ENCODE measurements at regions not wholly inside any gene's neighbourhood (a gene's known extent, or its start where the extent isn't known, plus 50 kb on each side); places are given as distances from the start of the nearest gene placed in this dataset.

DNA sequence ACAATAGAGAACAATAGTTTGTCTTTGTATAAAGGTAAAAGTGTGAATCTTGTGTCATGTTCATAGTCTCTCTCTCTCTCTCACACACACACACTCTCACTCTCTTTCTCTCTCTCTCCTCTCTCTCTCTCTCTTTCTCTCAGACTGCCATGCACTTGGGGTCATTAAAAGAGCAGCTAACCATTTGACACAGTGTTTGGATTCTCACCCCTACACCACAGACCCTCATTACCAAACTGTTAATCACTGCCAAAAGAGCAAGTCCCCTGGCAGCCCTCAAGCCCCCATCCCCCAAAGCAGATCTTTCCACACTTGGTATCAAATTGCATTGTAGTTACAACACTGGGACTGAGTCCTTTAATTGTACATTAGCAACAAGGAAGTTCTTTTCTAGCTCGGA is 305.8 kb upstream of the RSPO3 start:
- TF ChIP-seq CTCF (conservative IDR thresholded peaks at IDR 0.05; ENCODE audit: low read length) (no peak), EZH2phosphoT487 (IDR thresholded peaks at IDR 0.05; ENCODE audit: borderline replicate concordance, low read depth, low read length) (no peak)
